ENCODE measurements at regions not wholly inside any gene's neighbourhood (a gene's known extent, or its start where the extent isn't known, plus 50 kb on each side); places are given as distances from the start of the nearest gene placed in this dataset.
"Not testable (repeated sequence)": the region's sequence is repeated elsewhere in the genome, so short reads cannot be mapped to it uniquely, and the experiment has no call there.

DNA sequence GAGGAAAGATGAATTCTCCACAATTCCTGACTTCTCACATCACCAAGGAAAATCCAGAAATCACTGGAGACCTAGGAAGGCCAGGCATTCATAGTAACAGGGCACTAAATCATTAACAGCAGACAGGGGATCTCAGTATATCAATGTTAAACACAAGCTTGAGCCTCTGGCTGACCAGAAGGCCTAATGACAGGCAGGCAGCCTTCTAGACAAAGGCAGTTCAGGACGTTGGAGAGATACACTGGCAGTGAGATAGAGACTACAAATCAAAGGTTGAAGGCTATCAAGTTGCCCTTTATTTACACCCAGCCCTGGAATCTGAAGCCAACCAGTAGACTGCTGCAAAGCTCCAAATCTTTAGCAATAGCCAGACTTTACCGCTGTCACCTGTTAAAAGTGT, 422.8 kb upstream of the CCL2 start:
- DNase-seq (ENCODE audit: low read depth, low spot score): no peak

- no peak for DNase-seq (ENCODE audit: low read depth, low spot score)
Observed at GRCh38 chr17:33837281-33837680, 417.8 kb upstream of the CCL2 start.

DNA sequence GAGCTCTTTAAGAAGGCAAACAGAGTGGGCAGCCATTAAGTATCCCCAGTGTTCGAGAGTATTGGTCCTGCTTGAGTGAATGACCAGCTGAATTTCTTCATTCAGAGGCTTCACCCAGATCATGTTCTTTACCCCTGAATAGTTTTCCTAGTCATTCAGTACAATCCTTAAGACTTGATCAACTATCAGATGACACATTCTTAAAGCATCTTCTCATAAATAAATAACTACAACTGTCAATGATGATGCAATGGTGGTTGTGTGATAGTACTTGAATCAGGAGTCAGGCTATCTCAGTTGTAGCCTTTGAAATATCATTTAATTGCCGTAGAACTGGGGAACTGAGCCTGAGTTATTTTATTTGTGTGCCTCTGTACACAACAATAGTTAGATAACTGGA, 416.8 kb upstream of the CCL2 start:
- DNase-seq (ENCODE audit: low read depth, low spot score): no peak

GRCh38 chr17:33847900-33848299, 407.2 kb upstream of the CCL2 start:
- no peak for DNase-seq (ENCODE audit: low read depth, low spot score)

DNA sequence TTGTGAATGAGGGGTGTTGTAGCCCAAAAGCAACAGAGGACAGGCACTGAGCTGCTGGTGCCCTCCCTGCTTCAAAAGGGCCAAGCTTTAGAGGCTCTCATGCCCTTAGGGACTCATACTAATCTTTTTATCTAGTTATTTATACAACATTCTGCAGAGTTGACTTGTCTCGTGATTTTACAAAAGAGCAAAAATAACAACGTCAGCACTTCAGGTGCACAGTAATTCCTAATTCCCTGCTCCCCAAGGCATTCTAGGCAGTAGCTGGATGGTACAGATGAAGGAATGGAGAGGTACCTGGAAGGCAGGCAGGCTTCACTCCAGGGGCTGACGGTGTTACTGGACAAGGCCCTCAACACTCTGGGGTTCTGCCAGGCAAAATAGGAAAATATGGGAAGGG, 406.7 kb upstream of the CCL2 start:
- no peak for DNase-seq (ENCODE audit: low read depth, low spot score)

DNA sequence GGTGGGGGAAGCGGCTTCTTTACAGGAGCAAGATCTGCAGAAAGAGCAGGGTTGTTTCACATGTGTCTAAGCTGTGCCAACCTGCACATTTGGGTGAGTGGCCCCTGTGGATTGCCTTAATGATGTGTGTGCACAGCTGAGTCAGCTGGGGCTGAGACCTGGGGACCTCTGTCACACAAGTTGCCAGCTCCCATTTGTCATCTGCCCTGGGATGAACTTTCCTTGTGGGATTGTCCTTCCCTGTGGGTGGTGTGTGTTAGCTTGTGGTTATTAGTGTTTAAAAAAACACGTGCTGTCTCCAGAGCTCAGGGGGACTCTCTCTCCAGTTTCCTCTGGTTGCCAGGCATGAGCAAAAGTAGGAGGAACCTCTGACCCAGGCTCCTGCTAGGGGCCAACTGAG, 400.5 kb upstream of the CCL2 start:
- no peak for DNase-seq (ENCODE audit: low read depth, low spot score)

DNA sequence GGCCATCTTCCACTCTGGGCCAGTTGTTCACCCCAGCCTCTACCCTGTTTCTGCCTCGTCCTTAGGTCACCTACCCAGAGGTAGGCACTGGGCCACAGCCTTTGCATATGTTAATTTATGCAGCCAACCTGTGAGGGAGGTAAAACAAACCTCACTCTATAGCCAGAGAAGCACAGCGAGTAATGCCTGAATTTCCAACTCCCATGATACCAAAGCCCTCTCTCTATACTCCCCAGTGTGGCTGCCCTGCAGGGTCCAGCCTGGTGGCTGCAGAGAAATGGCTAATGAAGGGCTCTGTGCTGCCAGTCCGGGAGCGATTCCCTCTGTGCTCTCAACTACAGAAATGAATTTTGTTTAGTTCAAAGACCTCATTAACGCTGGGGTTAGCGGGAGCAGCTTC, 397.0 kb upstream of the CCL2 start:
- no peak for DNase-seq (ENCODE audit: low read depth, low spot score)

- DNase-seq (ENCODE audit: low read depth, low spot score): no peak
Observed at GRCh38 chr17:33858682-33859081, 396.4 kb upstream of the CCL2 start.

- no peak for DNase-seq (ENCODE audit: low read depth, low spot score)
Observed at GRCh38 chr17:33862772-33863602, 392.1 kb upstream of the CCL2 start.

GRCh38 chr17:33864758-33865229, 390.3 kb upstream of the CCL2 start:
- no peak for DNase-seq (ENCODE audit: low read depth, low spot score)

DNA sequence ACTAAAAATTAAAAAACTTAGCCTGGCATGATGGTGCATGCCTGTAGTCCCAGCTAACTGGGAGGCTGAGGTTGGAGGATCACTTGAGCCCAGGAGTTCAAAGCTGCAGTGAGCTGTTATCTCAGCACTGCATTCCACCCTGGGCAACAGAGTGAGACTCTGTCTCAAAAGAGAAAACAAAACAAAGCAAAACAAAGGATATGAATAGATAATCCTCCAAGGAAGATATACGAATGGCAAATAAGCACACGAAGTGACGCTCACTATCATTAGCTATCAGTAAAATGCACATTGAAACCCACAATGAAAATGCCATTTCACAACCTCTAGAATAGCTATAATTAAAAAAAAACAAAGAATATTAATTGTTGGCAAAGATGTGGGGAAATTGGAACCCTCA, 386.2 kb upstream of the CCL2 start:
- DNase-seq (ENCODE audit: low read depth, low spot score): no peak

GRCh38 chr17:33870936-33871335, 384.1 kb upstream of the CCL2 start:
- no peak for DNase-seq (ENCODE audit: low read depth, low spot score)

DNA sequence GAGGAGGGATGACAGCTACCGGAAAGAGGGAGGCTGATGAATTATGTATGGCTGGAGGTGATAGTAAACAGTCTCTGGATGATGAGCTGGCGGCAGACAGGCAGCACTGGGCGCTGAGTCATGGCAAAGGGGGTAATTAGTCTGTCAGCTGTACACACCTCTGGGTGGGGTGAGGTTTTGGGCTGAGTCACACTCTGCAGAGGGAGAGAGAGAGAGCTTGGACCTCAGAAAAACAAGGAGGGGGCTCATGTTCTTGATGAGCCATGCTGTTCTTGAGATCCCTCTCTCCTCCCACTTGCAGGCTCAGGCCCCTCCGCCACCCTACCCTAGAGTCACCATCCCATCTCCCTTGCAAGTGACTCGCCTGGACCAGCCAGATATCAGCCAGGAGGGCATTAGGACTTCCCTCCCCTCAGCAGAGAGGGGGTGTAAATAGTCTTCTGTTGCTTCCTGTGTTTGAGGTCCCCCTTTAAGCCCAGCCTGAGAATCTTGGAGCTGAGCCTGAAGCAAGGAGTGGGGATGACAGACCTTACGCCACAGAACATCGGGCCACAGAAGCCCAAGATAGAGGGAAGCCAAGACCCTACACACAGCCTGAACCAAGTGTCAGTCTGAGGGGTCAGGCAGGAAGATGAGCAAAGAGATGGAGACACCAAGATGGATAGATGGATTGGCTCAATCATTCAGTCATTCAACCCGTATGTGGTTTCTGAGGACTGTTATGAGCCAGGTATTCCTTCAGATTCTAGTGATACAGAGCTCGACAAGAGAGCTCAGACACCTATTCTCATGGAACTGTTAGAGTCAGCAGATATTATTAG, 383.2 kb upstream of the CCL2 start:
- no peak for DNase-seq (ENCODE audit: low read depth, low spot score)

- no peak for DNase-seq (ENCODE audit: low read depth, low spot score)
Observed at GRCh38 chr17:33873201-33873617, 381.9 kb upstream of the CCL2 start.

DNA sequence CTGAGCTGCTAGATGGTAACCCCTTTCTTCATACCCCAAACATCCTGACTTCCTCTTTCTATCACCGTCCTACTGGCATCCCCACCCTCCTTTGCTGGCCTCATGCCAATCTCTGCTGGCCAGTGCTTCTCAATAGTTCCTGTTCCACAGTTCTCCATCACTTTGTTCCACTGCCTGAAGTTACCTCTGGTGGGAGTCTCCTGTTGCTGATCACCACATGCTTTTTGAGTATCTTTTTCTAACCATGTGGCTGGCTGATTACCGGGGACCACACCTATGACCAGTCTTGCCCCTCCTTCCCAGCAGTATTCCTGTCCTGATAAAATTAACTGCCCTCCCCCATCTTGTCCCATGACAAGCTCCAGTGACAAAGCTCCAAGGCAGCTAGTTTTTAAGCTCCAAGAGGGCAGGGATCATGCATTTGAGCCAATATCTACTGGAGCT, 380.4 kb upstream of the CCL2 start:
- no peak for DNase-seq (ENCODE audit: low read depth, low spot score)

GRCh38 chr17:33875973-33876372, 379.1 kb upstream of the CCL2 start:
- DNase-seq (ENCODE audit: low read depth, low spot score): no peak

- not testable (repeated sequence) for DNase-seq (ENCODE audit: low read depth, low spot score)
Observed at GRCh38 chr17:33882273-33882672, 372.8 kb upstream of the CCL2 start.

DNA sequence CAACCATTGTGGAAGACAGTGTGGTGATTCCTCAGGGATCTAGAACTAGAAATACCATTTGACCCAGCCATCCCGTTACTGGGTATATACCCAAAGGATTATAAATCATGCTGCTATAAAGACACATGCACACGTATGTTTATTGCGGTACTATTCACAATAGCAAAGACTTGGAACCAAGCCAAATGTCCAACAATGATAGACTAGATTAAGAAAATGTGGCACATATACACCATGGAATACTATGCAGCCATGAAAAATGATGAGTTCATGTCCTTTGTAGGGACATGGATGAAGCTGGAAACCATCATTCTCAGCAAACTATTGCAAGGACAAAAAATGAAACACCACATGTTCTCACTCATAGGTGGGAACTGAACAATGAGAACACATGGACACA, 372.4 kb upstream of the CCL2 start:
- not testable (repeated sequence) for DNase-seq (ENCODE audit: low read depth, low spot score)

GRCh38 chr17:33888455-33888854, 366.6 kb upstream of the CCL2 start:
- DNase-seq (ENCODE audit: low read depth, low spot score): no peak

- DNase-seq (ENCODE audit: low read depth, low spot score): no peak
Observed at GRCh38 chr17:33889040-33889439, 366.0 kb upstream of the CCL2 start.

- DNase-seq (ENCODE audit: low read depth, low spot score): no peak
Observed at GRCh38 chr17:33889766-33890165, 365.3 kb upstream of the CCL2 start.

- no peak for DNase-seq (ENCODE audit: low read depth, low spot score)
Observed at GRCh38 chr17:33892717-33893591, 362.1 kb upstream of the CCL2 start.
